COLO668 (cell line): ENCODE measurements at regions not wholly inside any gene's neighbourhood (a gene's known extent, or its start where the extent isn't known, plus 50 kb on each side); places are given as distances from the start of the nearest gene placed in this dataset.
"Not testable (repeated sequence)": the region's sequence is repeated elsewhere in the genome, so short reads cannot be mapped to it uniquely, and the experiment has no call there.

ENCODE experiments used
- DNase-seq: peaks from one replicate; lab custom pipeline; 2025; ENCODE audit not compliant: unreplicated experiment; lab: John Stamatoyannopoulos, UW

DNA sequence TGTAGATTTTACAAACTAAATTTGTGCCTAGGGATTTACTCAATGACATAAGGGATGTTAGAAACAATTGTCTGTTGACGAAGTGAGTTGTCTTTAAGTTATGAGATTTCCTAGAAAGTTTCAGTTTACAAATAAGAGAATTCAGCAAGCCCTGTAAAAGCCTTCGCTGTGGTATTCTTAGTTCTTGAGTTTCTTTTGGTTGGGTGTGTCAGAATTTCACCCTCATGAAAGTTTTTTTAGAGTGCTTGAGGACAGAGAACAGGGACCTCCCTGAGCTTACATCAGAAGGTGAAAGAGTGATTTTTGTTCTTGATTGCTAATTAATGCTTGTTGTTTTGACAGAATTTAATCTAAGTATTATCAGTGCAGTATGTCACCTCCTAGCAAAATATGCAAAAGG is 2628.2 kb downstream of the ARAP2 start:
- DNase-seq: no peak

DNA sequence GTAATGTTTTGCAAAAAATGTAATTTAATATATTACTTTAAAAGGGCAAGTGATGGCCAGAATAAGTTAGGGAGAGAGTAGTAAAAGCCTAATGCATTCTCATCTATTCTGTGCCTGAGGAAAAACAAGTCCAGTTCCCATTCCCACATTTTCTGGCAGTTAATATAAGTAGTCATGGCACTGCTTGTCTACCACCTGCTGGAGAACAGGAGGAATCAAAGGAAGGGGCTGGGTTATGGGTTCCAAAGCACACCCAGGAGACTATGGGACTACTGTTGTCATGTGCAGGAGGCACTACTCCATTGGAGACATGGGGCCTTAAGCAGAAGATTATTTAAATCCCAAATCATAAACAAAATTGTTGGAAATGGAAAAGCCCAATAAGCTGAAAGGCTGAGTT is 2618.6 kb downstream of the ARAP2 start:
- DNase-seq: no peak

DNA sequence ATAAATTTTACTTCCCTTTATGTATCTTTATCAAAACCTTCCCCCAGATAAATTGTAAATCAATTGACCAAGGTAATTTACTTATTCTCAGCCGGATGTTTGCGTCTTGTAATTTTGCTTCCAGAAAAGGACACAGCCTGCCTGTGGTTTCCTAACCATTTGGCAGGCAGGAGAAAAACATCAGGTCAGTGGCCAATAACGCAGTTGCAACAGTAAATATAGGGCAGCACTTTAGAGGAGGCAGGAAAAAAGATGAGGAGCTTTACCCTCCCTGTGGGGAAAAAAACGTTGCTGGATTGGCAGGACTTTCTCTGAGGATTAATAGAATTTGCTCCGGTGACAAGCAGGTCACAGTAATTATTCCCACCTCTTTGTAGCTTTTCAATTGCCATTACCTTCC is 2618.1 kb downstream of the ARAP2 start:
- DNase-seq: no peak

DNA sequence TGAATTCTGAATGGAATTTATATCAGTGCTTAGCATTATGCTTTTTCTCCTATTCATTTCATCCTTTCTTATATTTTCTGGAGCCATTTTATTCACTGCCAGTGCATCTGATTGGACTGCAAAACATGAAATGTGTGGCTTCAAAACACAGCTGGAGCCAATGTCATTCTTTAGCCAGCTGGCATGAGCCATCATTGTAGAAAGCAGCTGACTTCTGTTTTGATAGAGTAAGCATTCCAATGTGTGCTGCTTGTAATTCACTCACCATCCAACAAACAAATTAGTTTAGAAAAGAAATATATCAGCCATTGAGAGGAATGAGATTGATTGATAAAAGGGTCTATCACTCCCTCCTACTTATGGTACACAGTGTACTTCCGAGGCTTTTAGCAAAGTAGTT is 2616.0 kb downstream of the ARAP2 start:
- no peak for DNase-seq

DNA sequence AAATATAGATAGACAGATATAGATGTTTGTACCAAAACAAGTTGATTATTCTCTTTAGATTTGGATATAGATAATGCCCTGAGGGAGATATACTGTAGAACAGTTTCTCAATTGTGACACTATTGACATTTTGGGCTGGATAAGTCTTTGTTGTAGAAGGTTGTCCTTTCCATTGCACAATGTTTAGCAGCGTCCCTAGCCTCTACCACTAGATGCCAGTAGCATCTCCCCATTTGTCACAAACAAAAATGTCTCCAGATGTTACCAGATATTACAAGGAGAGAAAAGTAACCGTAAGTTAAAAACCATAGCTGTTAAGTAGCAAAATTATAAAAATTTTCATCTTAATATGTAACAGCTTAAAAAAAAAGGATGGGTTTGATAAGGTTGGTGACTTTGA is 2595.3 kb downstream of the ARAP2 start:
- no peak for DNase-seq

DNA sequence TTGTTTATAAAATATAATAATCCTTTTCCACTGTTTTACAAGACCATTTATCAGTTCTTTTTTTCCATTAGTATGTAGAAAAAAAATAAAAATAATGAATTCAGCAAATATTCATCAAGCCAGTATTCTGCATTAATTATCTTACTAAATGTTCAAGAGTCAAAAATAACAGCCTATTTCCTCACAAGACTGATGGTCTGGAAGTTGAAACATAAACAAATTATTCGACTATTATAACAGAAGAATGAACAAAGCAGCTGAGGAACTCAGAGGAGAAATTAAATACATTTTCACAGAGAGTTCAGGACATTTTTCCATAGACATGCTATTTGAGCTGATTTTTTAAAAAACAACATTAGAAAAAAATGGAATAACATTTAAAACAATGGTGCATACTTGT is 2594.8 kb downstream of the ARAP2 start:
- DNase-seq: no peak

DNA sequence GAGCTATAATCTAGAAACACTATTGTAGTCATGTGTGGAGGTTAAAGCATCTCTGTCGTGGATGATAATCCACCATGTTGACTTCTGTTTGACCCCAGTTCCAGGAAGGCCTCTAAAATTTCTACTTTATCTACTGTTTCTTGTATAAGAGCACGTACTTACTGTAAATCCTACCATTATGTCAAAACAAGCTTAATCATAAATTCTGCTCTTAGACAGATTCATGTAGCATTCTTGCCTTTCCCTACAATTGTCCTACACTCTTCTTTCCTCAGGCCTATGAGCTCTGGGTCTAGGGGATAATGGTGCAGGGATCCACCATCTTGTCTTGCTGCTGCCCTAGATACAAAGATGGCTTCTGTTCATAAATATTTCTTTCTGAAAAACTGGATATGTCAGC is 2594.3 kb downstream of the ARAP2 start:
- no peak for DNase-seq

DNA sequence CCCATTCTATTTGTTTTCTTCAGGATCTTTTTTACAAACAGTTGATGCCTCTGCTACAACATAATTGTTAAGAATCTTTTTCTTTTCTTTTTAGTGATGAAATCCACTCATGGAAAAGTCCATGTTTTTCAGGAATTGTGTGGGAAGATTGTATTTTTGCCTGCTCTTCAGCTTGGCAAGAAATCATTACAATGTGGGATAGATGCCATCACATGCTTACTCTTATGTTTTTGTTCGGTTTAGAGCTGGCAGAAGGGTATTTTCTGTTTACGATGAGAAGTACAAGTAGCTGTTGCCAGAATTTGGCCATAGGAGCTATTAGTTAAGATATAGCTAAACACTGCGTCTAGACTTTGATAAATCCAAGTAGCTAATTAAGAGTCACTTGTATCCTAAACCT is 2585.3 kb downstream of the ARAP2 start:
- DNase-seq: no peak

DNA sequence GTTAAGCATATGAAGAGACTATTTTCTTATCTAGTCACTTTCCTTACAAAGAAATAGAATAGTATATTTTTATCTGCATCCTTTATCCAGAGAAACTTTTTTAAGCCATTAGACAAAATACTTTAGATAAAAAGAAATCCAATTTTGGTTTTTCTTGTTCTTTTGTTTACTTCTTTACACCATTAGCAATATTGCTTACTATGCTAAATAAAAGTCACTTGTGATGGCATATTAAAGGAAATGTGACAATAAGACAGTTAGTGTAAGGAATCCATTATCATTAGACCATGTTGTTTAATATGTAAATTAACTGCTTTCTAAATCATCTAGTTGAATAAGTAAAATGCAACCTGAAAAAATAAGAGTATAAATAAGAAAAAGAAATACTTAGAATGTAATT is 2582.7 kb downstream of the ARAP2 start:
- no peak for DNase-seq

DNA sequence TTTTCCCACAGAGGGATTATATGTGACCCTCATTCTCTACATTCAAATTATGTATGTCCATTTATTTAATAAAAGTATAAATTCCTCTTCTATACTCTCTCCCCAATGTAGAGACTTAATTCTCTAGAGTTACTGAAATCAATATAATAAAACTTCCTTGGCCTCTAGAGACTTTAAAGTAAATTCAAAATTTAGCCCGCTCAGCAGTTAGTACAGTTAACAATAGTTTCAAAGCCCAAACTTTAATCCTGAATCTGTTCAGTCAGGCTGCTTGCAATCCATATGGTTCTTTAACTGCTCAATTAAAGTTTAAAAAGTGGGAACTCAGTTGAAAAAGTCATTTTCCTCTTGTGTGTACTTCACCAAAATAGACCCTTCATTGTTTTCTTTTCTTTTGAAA is 2558.4 kb downstream of the ARAP2 start:
- no peak for DNase-seq

DNA sequence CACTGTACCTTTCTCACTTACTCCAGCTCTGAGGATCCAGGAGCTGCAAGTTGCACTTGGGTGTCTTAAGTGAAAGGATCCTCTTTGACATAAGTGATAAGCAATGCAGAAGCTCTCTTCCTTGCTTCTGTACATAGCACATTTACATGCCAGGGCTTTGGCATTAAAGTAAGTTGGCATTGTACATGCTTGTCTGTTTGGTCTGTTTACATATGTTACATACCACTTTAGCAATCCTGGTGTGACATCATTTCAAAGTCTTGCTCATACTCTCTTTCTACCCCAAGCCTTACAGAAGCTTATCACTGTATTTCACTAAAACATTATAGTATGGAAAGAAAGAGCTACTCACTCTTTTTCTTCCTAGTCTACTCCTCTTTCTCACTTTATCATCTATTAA is 2548.3 kb downstream of the ARAP2 start:
- no peak for DNase-seq

DNA sequence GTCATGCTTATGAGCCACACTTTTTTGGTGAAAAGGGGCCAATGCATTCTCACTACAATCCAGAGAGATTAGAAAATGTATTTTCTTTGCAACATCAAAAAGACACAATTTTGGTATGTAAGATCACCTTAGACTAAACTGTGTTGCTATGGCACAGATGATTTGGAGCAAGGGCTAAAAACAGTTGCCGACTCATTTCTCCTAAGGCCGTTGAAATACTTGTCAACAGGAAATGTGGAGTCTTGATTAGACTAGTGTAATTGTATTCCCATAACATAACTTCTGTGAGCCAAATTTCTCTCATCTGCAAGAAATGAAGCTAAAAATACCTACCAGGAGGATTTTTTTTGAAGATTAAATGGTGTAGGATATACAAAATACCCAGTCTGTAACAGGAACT is 2547.7 kb downstream of the ARAP2 start:
- no peak for DNase-seq

DNA sequence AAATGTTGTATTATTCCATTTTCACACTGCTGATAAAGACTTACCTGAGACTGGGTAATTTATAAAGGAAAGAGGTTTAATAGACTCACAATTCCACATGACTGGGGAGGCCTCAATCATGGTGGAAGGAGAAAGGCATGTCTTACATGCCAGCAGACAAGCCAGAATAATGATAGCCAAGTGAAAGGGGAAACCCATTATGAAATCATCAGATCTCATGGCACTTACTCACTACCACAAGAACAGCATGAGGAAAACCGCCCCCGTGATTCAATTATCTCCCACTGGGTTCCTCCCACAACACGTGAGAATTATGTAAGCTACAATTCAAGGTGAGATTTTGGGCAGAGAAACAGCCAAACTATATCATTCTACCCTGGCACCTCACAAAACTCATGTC is 2535.1 kb downstream of the ARAP2 start:
- DNase-seq: no peak

DNA sequence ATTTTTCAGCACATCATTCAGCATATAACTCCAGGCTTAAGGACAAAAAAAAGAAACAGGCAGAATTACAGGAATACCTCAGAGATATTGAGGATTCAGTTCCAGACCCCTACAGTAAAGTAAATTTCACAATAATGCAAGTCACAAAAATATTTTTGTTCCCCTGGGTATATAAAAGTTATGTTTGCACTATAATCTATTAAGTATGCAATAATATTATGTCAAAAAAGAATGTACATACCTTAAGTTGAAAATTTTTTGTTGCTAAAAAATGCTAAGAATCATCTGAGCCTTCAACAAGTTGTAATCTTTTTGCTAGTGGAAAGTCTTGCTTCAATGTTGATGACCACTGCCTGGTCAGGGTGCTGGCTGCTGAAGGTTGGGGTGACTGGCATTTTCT is 2532.5 kb downstream of the ARAP2 start:
- DNase-seq: no peak

DNA sequence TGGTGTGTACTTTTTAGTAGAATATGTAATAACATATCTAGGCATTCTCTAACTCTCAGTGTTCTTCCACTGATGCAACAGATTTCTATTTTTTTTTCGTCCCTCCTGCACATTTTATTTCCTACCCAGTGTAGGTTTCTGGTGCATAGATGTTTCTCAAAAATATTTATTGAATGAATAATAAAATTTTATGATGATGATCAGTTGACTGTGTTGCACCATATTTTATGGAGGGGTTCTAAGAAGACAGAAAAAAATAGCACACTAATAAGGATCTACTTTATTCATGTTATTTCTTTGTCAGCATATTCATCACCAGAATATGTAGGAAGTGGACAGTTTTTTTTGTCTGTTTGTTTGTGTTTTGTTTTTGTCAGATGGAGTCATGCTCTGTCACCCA is 2529.3 kb downstream of the ARAP2 start:
- no peak for DNase-seq

DNA sequence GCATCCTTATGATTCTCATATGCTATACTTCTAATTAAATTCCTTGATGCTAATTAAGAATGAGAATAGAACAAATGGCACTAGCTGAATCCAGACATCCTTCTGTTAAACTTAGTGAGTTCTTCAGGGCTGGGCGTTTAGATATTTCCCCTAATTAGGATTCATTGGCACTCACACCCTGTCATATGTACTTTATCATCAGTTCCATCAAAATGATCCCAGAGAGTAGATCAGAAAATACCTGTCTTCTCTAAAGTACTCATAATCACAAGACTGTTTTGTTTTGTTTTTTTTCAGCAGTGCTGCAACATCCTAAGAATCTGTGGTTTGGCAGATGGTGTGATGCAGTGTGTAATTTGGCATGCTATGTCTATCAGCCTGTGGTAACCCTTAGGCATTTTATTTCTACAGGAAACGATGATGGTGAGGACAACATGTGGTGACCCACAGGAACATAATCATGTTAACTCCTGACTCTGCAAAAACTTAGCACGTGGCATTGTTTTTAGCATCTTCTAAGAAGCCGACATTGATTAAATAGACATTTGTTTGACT is 2528.4 kb downstream of the ARAP2 start:
- DNase-seq: no peak

DNA sequence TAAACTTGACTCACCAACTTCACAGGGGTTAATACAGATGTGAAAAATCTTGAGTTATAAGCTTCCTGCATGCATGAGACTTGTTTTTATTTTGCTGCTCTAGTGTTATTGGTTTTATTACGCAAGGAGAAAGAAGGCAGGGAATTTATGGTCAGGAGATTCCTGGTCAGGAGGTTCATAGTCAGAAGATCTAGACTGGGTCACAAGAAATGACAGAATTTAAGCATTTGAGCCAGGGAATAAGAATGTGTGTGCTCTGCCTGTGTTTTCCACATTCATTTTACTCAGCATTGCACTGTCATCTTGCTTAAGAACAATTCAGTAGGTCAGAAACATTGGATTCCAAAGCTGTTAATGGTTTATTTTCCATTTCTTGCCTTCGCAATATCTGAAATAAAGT is 2522.1 kb downstream of the ARAP2 start:
- no peak for DNase-seq

DNA sequence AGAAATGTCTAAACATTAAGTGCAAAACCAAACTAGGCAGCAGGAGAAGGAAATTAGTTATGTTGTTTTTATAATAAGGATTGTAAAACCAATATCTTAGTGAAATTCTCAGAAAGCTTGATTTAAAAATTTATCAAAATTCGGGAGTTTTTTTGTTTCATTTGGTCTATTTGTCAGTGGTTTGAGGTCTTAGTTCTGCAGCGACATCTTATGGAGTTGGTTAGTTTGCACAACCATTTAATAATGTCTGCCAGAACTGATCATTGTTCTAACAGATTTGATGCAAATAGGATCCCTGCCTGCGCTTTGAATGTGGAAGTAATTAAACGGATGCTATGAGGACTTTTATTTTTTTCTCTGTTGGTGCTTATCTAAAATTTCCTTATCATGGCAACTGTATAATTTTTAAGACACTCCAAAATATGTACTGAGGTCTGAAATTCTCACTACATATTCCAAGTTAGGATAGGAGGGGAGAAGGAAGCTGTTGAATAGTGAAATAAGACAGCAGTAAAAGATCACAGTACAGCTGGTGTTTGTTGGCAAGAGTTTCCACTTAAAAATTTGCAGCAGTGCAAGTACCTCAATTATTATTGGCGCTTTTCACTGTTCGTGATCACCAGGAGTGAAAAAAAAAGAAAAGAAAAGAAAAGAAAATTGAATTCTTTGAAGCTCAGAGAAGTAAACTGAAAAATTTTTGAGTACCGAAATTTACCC is 2521.4 kb downstream of the ARAP2 start:
- no peak for DNase-seq

DNA sequence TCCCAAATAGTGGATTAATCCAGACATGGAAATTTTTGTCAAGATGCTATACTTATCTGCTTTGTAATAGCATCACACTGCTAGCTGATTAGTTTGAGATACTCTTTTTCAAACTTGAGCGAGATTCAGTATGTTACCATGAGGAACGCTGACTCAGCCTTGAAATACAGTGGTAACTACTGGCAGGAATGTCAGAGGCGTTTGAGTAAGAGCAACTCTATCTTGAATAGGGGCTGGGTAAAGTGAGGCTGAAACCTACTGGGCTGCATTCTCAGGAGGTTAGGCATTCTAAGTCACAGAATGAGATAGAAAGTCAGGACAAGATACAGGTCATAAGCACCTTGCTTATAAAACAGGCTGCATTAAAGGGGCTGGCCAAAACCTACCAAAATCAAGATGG is 2519.6 kb downstream of the ARAP2 start:
- no peak for DNase-seq

DNA sequence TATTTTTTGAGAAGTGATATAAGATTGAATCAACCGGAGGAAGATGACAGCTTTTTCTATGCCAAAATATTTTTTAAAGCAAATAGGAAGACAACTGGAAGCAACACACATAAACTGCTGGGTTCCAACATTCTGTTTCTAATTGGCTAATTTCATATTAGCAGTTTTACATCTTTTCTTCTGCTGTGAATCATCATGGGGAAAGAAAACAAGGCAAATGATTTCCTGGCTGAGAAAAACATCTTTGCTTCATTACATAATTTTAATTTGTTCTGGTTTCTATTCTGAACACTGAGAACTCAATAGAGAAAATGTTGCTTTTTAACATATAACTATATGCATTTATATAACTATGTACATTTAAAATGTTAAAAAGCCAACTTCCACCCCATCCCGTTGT is 2518.5 kb downstream of the ARAP2 start:
- no peak for DNase-seq

DNA sequence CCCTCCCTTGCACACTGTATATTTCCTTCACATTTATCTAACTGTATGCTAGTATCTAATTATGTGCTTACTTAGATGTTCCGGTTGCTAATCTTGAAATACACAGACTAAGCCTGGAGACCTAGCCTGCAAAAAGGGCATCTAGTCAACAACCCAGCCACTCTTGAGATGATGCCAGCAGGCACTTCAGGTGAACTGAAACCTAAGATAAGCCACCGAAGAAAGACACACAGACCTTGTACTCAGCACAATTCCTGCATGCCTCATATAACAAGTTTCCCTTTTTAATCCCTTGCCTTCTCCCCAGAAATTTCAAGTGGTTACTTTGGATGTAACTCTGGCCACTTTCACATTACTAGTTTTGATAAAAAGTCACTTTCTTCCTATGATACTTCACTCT is 2506.6 kb downstream of the ARAP2 start:
- DNase-seq: no peak

DNA sequence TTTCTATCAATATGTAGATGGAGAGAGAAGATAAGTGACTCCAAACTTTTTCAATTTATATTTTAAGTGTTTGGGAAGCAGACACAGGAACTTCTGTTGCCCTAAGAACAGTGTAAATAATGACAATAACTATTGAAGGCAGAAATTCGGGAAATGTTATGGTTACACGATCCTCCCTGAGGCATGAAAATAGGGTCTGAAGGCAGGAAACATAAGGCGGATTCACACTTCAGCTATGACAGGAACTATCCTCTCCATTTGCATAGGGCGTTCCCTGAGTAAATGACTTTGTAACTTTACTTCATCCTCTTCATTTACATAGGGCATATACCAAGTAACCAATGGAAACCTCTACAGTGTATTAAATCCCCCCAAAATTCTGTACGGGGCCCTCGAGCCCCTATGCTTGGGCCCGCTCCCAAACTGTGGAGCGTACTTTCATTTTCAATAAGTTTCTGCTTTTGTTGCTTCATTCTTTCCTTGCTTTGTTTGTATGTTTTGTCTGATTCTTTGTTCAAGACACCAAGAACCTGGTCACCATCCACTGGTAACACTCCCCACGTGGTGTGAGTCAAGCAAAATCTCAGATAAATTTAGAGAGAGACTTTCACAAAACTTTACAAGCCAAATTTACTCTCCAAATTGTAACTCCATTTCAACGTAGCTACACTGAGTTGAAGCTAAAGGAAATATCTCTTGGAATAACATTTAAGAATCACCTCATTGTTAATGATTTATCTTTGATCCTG is 2504.3 kb downstream of the ARAP2 start:
- no peak for DNase-seq

DNA sequence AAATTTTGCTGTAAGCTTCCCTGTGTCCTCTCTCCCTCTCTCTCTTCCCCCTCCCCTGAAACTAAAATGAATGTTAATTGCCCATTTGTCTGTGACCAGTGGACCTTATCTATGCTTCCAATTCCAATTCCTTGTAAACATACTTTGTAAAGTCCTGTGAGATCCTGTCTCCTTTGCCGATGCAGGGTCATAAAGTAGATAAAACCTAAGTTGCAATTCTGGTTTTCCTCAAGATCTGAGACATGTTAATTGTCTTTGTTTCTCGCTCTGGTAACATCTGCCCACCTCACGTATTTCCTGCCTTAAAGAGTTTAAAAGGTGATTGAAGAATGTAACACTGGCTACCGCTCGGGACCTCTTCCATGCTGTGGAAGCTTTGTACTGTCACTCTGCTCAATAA is 2503.4 kb downstream of the ARAP2 start:
- not testable (repeated sequence) for DNase-seq
